Upper lobe of left lung (tissue), 6 donors: ENCODE measurements at regions not wholly inside any gene's neighbourhood (a gene's known extent, or its start where the extent isn't known, plus 50 kb on each side); places are given as distances from the start of the nearest gene placed in this dataset.
A peak's percentile ranks its signal among the peaks of the same experiment; 100 is the strongest.

Experiments used
- ATAC-seq, 2 donors: fragments of 200-7000 bp; cut with Tn5 transposase; one replicate each; pipeline ENCODE4 v1.9.1; 2022; ENCODE audit warnings: mild to moderate bottlenecking in 2 of 2, moderate library complexity in 2 of 2; ENCODE audit not compliant: low FRiP score in 2 of 2
- DNase-seq, 2 donors: peaks; one replicate each; pipeline ENCODE4 v3.0.0-alpha.2; 2019 to 2020
- H3K27ac ChIP-seq, 4 donors: fragments of 200-600 bp; sonication (generic); one replicate each; pipeline ENCODE4 v1.5.1; 2016 to 2019
- H3K27me3 ChIP-seq, 4 donors: fragments of 200-600 bp; sonication (generic); one replicate each; pipeline ENCODE4 v1.5.1; 2017 to 2019
- H3K36me3 ChIP-seq, 4 donors: fragments of 200-600 bp; sonication (generic); one replicate each; pipeline ENCODE4 v1.5.1; 2016 to 2019
- H3K4me1 ChIP-seq, 4 donors: fragments of 200-600 bp; sonication (generic); one replicate each; pipeline ENCODE4 v1.5.1; 2018 to 2019
- H3K4me3 ChIP-seq, 4 donors: fragments of 200-600 bp; sonication (generic); one replicate each; pipeline ENCODE4 v1.5.1; 2017 to 2019; ENCODE audit warnings: mild to moderate bottlenecking in 2 of 4, moderate library complexity in 1 of 4
- H3K9me3 ChIP-seq, 4 donors: fragments of 200-600 bp; sonication (generic); one replicate each; pipeline ENCODE4 v1.5.1; 2018 to 2019
- EP300 ChIP-seq, 4 donors: sonication (generic); formaldehyde crosslinking; IDR thresholded peaks; one replicate each; pipeline ENCODE4 v1.5.1; 2017; ENCODE audit warnings: antibody characterized with exemption in 4 of 4, control low read depth in 2 of 4
- POLR2A ChIP-seq, 4 donors: fragments of 450-650 bp; IDR thresholded peaks; one replicate each; pipeline ENCODE4 v1.5.1; 2016 to 2017; ENCODE audit warnings: antibody characterized with exemption in 4 of 4, mild to moderate bottlenecking in 2 of 4
- POLR2AphosphoS5 ChIP-seq, 2 donors: sonication (generic); formaldehyde crosslinking; IDR thresholded peaks; one replicate each; pipeline ENCODE4 v1.5.1; 2017; ENCODE audit warnings: antibody characterized with exemption in 2 of 2
- WGBS, 2 donors: methylation state at CpG; one replicate each; pipeline ENCODE4 v1.1.5; 2017 to 2018; 5-methylcytosine and 5-hydroxymethylcytosine counted together
- TF ChIP-seq, protein P1 (sequence below), 6 experiments: fragments of 450-650 bp in 4 of 6; fragments of 200-600 bp in 2 of 6; sonication (generic) in 2 of 6; IDR thresholded peaks; one replicate each; pipeline ENCODE4 v1.5.1; 2016 to 2019; ENCODE audit warnings: antibody characterized with exemption in 6 of 6
- donor health status: DM: no; HTN: no; CAD: no; lungs with moderate emphysema.
- donor health status: DM: no; HTN: yes; CAD: no; lungs with severe emphysema.

DNA sequence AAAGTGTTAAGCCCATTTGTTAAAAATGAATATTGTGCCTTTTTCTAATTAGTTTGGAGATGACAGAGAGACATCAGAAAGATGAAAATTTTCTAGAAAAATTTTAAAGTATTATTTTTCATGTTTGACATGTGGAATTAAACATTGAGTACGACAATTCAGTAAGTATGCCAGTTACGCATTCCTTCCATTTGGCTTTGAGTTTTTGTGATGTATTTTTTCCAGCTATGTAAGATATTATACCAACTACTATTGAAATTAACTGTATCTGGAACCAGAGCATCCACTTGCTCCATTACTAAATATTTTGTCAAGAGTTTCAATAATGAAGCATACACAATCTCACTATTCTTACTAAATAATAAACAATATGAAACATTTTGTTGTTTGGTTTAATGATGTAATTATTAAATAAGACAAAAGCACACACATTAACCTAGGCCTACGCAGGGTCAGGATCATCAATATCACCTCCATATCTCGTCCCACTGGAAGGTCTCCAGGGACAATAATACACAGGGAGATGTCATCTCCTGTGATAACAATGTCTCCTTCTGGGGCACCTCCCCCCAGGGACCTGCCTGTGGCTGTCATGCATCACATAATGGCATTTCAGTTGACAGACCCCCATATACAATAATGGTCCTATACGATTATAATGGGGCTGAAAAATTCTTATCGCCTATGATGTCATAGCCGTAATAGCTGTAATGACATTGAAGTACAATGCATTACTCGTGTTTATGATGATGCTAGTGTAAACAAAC lies 274.1 kb downstream of the REEP3 start:
- H3K4me3 ChIP-seq: no peak overlapping the region
- H3K9me3 ChIP-seq: no peaks in the 10 kb centered on the region
- H3K27me3 ChIP-seq: no peaks in the 10 kb centered on the region
- WGBS, 2 donors: 84 to 89% methylated on average over 8 of the region's 8 CpGs
- peaks cover 0 to 7% (median 5%) of the 10 kb centered on the region in 4 donors for H3K4me1 ChIP-seq
- H3K27ac ChIP-seq: no peak overlapping the region
- DNase-seq (no peak), ATAC-seq (no peak)
- TF ChIP-seq, protein P1, sequence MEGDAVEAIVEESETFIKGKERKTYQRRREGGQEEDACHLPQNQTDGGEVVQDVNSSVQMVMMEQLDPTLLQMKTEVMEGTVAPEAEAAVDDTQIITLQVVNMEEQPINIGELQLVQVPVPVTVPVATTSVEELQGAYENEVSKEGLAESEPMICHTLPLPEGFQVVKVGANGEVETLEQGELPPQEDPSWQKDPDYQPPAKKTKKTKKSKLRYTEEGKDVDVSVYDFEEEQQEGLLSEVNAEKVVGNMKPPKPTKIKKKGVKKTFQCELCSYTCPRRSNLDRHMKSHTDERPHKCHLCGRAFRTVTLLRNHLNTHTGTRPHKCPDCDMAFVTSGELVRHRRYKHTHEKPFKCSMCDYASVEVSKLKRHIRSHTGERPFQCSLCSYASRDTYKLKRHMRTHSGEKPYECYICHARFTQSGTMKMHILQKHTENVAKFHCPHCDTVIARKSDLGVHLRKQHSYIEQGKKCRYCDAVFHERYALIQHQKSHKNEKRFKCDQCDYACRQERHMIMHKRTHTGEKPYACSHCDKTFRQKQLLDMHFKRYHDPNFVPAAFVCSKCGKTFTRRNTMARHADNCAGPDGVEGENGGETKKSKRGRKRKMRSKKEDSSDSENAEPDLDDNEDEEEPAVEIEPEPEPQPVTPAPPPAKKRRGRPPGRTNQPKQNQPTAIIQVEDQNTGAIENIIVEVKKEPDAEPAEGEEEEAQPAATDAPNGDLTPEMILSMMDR (IDR thresholded peaks at IDR 0.05): no peak
- TF ChIP-seq POLR2A (IDR thresholded peaks at IDR 0.05): no peak
- no peak for TF ChIP-seq POLR2AphosphoS5 (IDR thresholded peaks at IDR 0.05)
- no peak for TF ChIP-seq EP300 (IDR thresholded peaks at IDR 0.05)
- no peaks in the 10 kb centered on the region for H3K36me3 ChIP-seq

DNA sequence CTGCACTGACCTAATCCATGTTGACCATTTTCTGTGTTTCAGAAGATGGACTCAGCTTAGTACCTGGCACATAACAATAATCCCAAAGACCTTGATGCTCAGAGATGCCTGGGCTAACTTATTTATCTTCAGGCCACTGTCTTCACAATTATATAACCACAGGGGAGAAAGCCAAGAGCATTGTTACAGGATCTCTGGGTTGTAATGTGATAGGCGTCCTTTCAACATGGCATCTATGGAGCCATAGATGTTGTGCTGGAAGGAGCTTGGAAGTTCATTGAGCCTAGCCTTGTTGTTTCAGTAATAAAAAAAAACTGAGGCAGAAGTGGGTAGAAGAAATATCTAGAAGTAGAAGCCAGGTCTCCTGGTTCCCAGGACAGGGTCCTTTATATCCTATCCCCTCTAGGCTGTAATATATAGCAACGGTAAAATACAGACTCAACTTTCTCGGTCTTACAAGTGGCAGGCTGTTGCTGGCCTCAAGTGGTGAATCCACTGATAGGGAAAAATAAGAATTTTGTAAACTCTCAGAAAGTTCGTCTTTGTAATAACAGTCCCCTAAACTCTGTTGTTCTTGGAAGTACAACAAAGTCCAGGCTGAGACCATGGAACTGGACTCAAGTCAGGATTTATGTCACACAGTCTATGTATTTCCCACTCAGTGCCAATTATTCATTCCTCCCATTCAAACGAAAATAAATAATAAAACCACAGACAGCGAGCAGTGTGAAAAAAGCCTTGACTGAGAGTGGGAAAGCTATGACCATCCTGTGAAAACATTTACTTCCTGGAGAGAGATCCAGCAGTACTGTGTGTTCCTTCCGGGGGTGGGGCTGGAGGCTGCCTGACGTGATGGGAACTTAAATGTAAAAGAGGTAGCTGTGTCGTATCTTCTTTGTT lies 277.6 kb downstream of the REEP3 start:
- Histone ChIP-seq H3K27me3 (no peaks in the 10 kb centered on the region), H3K4me1 (peaks cover 0 to 7% (median 5%) of the 10 kb centered on the region in 4 donors), H3K27ac (peak overlapping the region in 3 of 4 donors; percentile 48 to 59 (median 58)), H3K4me3 (no peak overlapping the region), H3K9me3 (no peaks in the 10 kb centered on the region), H3K36me3 (no peaks in the 10 kb centered on the region)
- peak; percentile 76 to 95 for ATAC-seq
- DNase-seq: peak in 1 of 2 donors; percentile 43
- WGBS, 2 donors: 35 to 38% methylated on average over 9 of the region's 9 CpGs
- peak in 1 of 2 donors; percentile 74 for TF ChIP-seq POLR2AphosphoS5 (IDR thresholded peaks at IDR 0.05)
- no peak for TF ChIP-seq POLR2A (IDR thresholded peaks at IDR 0.05)
- TF ChIP-seq EP300 (IDR thresholded peaks at IDR 0.05): peak in 2 of 4 donors; percentile 90 to 92
- TF ChIP-seq, protein P1 (IDR thresholded peaks at IDR 0.05): no peak

DNA sequence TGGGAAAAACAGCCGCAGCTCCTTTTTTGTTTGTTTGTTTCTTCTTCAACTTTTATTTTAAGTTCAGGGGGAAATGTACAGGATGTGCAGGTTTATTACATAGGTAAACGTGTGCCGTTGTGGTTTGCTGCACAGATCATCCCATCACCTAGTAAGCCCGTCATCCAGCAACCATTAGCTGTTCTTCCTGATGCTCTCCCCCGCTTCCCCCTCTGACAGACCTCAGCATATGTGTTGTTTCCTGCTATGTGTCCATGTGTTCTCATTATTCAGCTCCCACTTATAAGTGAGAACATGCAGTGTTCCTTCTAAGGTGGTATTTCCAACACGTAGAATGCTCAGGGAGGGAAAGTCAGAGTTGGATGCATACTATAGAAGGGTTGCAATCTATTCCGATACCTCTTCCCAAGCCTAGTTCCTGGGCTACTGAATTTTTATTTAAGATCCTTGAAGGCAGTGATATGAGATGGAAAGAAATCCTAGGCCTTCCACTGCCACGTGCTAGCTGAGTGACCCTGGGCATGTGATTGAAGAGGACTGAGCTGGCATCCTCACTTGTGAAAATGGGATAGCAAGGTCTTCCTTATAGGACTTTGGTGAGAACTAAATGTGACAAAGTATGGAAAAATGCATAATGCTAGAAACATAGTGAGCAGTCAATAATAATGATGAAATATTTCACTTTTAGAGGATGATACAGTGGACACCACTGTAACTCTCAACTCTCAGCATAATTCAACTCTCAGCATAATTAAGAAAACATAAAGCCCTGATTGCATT lies 278.5 kb downstream of the REEP3 start:
- Histone ChIP-seq H3K4me3 (no peak overlapping the region), H3K27me3 (no peaks in the 10 kb centered on the region), H3K27ac (peak overlapping the region; percentile 40 to 64 (median 54)), H3K36me3 (no peaks in the 10 kb centered on the region), H3K9me3 (no peaks in the 10 kb centered on the region), H3K4me1 (peaks cover 0 to 7% (median 5%) of the 10 kb centered on the region in 4 donors)
- DNase-seq: no peak
- TF ChIP-seq EP300 (IDR thresholded peaks at IDR 0.05): no peak
- WGBS, 2 donors: 48 to 58% methylated on average over 8 of the region's 8 CpGs
- no peak for ATAC-seq

DNA sequence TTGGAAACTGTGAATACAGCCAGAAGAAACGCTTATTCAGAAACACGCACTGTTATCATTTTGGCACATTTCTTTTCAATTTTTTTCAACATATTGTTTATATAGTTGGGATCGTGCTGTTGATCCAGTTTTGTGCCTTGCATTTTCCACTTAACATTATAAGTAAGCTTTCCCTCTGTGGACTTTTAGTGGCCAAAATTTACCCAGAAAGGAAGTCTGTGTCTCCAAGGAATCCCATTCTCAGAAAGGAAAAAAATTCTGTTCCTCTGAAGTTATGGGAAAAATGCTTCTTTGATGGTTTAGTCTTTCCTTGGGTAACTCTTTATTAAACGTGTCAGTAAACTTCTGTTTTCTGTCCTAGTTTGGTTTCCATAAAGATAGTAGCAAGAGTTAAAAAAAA lies 280.0 kb downstream of the REEP3 start:
- Histone ChIP-seq H3K27ac (no peak overlapping the region), H3K36me3 (no peaks in the 10 kb centered on the region), H3K9me3 (no peaks in the 10 kb centered on the region), H3K4me3 (no peak overlapping the region), H3K4me1 (peaks cover 0 to 7% (median 5%) of the 10 kb centered on the region in 4 donors), H3K27me3 (no peaks in the 10 kb centered on the region)
- no peak for TF ChIP-seq EP300 (IDR thresholded peaks at IDR 0.05)
- TF ChIP-seq POLR2A (IDR thresholded peaks at IDR 0.05): no peak
- no peak for TF ChIP-seq POLR2AphosphoS5 (IDR thresholded peaks at IDR 0.05)
- TF ChIP-seq, protein P1 (IDR thresholded peaks at IDR 0.05): no peak
- 31 to 45% methylated on average over 4 of the region's 4 CpGs for WGBS, 2 donors
- DNase-seq: no peak
- ATAC-seq: no peak

DNA sequence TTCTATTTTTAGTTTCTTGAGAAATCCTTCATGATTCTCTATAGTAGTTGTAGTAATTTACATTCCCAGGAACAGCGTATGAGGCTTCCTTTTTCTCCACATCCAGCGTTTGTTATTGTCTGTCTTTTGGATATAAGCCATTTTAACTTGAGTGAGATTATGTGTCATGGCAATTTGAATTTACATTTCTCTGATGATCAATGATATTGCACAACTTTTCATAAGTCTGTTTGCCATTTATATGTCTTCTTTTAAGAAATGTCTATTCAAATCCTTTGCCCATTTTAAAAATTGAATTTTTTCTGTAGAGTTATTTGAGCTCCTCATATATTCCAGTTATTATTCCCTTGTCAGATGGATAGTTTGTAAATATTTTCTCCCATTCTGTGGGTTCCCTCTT lies 285.1 kb downstream of the REEP3 start:
- Histone ChIP-seq H3K27ac (no peak overlapping the region), H3K4me1 (no peaks in the 10 kb centered on the region), H3K36me3 (no peaks in the 10 kb centered on the region), H3K27me3 (no peaks in the 10 kb centered on the region), H3K9me3 (no peaks in the 10 kb centered on the region), H3K4me3 (no peak overlapping the region)
- TF ChIP-seq EP300 (IDR thresholded peaks at IDR 0.05) (no peak), POLR2AphosphoS5 (IDR thresholded peaks at IDR 0.05) (no peak), POLR2A (IDR thresholded peaks at IDR 0.05) (no peak)
- TF ChIP-seq, protein P1 (IDR thresholded peaks at IDR 0.05): no peak
- no peak for DNase-seq
- ATAC-seq: no peak
- WGBS, 2 donors: 27 to 31% methylated on average over 2 of the region's 2 CpGs
